Panc1 (cell line): ENCODE measurements at regions not wholly inside any gene's neighbourhood (a gene's known extent, or its start where the extent isn't known, plus 50 kb on each side); places are given as distances from the start of the nearest gene placed in this dataset.

ENCODE experiments used
- POLR2AphosphoS5 ChIP-seq: IDR thresholded peaks from 2 replicates; pipeline ENCODE4 v1.6.1; 2012; ENCODE audit warnings: mild to moderate bottlenecking, low read depth, low read length, moderate library complexity
- TF ChIP-seq, protein P1 (sequence below): fragments of 450-650 bp; IDR thresholded peaks from 2 replicates; pipeline ENCODE4 v1.5.1; 2017; ENCODE audit warnings: mild to moderate bottlenecking
- TF ChIP-seq, protein P2 (sequence below), 2 experiments: IDR thresholded peaks; 2 replicates each; pipeline ENCODE4 v1.6.1; 2011 to 2012; ENCODE audit warnings: low read depth in 2 of 2, control low read depth in 1 of 2, low read length in 1 of 2, mild to moderate bottlenecking in 1 of 2, moderate library complexity in 1 of 2; ENCODE audit not compliant: insufficient read depth in 1 of 2

GRCh38 chr7:113207931-113208330 lies 89.6 kb upstream of the SMIM30 start:
- TF ChIP-seq, protein P1, sequence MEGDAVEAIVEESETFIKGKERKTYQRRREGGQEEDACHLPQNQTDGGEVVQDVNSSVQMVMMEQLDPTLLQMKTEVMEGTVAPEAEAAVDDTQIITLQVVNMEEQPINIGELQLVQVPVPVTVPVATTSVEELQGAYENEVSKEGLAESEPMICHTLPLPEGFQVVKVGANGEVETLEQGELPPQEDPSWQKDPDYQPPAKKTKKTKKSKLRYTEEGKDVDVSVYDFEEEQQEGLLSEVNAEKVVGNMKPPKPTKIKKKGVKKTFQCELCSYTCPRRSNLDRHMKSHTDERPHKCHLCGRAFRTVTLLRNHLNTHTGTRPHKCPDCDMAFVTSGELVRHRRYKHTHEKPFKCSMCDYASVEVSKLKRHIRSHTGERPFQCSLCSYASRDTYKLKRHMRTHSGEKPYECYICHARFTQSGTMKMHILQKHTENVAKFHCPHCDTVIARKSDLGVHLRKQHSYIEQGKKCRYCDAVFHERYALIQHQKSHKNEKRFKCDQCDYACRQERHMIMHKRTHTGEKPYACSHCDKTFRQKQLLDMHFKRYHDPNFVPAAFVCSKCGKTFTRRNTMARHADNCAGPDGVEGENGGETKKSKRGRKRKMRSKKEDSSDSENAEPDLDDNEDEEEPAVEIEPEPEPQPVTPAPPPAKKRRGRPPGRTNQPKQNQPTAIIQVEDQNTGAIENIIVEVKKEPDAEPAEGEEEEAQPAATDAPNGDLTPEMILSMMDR, result no peak
- TF ChIP-seq, protein P2, sequence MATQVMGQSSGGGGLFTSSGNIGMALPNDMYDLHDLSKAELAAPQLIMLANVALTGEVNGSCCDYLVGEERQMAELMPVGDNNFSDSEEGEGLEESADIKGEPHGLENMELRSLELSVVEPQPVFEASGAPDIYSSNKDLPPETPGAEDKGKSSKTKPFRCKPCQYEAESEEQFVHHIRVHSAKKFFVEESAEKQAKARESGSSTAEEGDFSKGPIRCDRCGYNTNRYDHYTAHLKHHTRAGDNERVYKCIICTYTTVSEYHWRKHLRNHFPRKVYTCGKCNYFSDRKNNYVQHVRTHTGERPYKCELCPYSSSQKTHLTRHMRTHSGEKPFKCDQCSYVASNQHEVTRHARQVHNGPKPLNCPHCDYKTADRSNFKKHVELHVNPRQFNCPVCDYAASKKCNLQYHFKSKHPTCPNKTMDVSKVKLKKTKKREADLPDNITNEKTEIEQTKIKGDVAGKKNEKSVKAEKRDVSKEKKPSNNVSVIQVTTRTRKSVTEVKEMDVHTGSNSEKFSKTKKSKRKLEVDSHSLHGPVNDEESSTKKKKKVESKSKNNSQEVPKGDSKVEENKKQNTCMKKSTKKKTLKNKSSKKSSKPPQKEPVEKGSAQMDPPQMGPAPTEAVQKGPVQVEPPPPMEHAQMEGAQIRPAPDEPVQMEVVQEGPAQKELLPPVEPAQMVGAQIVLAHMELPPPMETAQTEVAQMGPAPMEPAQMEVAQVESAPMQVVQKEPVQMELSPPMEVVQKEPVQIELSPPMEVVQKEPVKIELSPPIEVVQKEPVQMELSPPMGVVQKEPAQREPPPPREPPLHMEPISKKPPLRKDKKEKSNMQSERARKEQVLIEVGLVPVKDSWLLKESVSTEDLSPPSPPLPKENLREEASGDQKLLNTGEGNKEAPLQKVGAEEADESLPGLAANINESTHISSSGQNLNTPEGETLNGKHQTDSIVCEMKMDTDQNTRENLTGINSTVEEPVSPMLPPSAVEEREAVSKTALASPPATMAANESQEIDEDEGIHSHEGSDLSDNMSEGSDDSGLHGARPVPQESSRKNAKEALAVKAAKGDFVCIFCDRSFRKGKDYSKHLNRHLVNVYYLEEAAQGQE (IDR thresholded peaks at IDR 0.05; ENCODE audit: insufficient read depth in 1 of 2, low read depth in 2 of 2, low read length in 1 of 2), result no peak
- TF ChIP-seq POLR2AphosphoS5, result no peak
